Adipocyte (in vitro differentiated cells): ENCODE measurements at regions not wholly inside any gene's neighbourhood (a gene's known extent, or its start where the extent isn't known, plus 50 kb on each side); places are given as distances from the start of the nearest gene placed in this dataset.
"Not testable (repeated sequence)": the region's sequence is repeated elsewhere in the genome, so short reads cannot be mapped to it uniquely, and the experiment has no call there.

Experiments used
- DNase-seq: peaks from one replicate; pipeline ENCODE4 v3.0.0-alpha.2; 2015; ENCODE audit warnings: low read depth
- H3K27me3 ChIP-seq: replicated peaks from 2 replicates; pipeline ENCODE4 v1.7.0; 2013; ENCODE audit warnings: mild to moderate bottlenecking, low read length, moderate library complexity; ENCODE audit not compliant: control insufficient read depth, insufficient read depth
- H3K36me3 ChIP-seq: 2 replicates; pipeline ENCODE4 v1.7.0; 2013; ENCODE audit warnings: low read length, mild to moderate bottlenecking, moderate library complexity; ENCODE audit not compliant: control insufficient read depth, insufficient read depth, severe bottlenecking
- H3K4me1 ChIP-seq: 2 replicates; pipeline ENCODE4 v1.7.0; 2013; ENCODE audit warnings: mild to moderate bottlenecking, low read length, moderate library complexity; ENCODE audit not compliant: control insufficient read depth, insufficient read depth
- H3K4me3 ChIP-seq: 2 replicates; pipeline ENCODE4 v1.7.0; 2013; ENCODE audit warnings: mild to moderate bottlenecking, low read length, moderate library complexity
- H3K9ac ChIP-seq: 2 replicates; pipeline ENCODE4 v1.7.0; 2013; ENCODE audit warnings: mild to moderate bottlenecking, low read length, moderate library complexity
- H3K9me3 ChIP-seq: 2 replicates; pipeline ENCODE4 v1.7.0; 2013; ENCODE audit warnings: mild to moderate bottlenecking, low read length, moderate library complexity; ENCODE audit not compliant: control insufficient read depth

DNA sequence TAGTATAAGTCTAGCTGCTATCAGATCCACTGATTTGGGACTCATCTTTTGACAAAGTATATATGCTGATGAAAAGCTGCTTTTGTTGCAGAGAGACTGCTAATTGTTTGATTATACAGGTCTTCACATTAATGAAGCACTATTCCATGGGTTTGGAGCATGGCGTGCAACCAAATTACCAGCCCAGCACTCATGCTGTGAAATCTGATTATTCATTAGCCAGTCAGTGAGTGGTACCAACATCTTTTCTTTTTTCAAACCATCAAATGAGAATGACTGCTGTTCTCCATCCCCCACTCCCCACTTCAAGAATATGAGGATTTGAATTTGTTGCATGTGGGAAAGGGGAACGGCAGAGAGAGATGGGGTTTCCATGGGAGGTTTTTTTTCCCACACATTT, 91.3 kb downstream of the ID4 start:
- Histone ChIP-seq H3K4me3 (no peak overlapping the region), H3K9me3 (no peaks in the 10 kb centered on the region), H3K9ac (no peak overlapping the region), H3K4me1 (no peaks in the 10 kb centered on the region), H3K27me3 (no peaks in the 10 kb centered on the region), H3K36me3 (no peaks in the 10 kb centered on the region)
- no peak for DNase-seq

DNA sequence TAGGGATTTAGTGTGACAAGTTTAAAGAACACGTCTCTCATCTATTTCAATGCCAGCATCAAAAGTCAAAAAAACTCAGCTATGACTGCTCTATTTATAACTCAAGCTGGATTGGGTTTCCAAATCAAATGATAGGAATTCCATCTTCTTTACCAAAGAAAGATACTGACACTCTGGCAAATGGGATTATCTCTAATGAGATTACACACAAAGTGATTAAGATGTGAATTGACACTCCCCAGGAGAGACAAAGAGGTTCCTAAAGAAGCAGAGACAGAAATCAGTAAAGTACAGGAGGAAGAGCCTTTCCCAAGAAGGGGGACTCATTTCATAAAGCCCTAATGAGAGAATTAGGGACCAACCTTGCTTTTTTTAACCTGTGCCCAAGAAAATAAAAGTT, 92.1 kb downstream of the ID4 start:
- H3K9me3 ChIP-seq, result no peaks in the 10 kb centered on the region
- DNase-seq, result no peak
- no peaks in the 10 kb centered on the region for H3K36me3 ChIP-seq
- H3K27me3 ChIP-seq, result no peaks in the 10 kb centered on the region
- H3K4me3 ChIP-seq, result no peak overlapping the region
- no peak overlapping the region for H3K9ac ChIP-seq
- peaks cover 1% of the 10 kb centered on the region for H3K4me1 ChIP-seq

DNA sequence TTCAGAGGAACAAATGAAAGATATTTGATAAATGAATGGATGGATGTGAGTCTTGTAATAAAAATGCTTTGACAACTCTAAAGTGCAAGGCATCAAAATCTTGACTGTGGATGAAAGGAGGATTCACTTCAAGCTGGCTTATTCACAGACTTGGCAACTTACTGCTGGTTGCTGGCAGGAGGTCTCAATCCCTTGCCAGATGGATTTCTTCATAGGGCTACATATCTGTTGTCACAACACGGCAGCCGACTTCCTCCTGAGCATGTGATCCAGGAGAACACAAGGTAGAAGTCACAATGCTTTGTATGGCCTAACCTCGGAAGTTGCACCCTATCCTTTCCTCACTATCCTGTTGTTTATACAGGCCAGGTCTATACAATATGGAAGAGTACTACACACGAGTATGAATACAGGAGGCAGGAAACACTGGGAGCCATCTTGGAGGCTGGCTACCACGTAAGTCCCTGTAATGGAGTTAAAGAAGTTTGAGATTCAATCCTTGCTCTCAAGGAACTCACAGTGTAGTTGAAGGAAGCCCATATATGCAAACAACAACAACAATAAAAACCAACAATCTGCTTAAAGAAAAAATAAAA, 97.9 kb downstream of the ID4 start:
- DNase-seq, result no peak
- Histone ChIP-seq H3K36me3 (no peaks in the 10 kb centered on the region), H3K27me3 (no peaks in the 10 kb centered on the region), H3K4me3 (no peak overlapping the region), H3K9me3 (no peaks in the 10 kb centered on the region), H3K9ac (no peak overlapping the region), H3K4me1 (peaks cover 3% of the 10 kb centered on the region)

DNA sequence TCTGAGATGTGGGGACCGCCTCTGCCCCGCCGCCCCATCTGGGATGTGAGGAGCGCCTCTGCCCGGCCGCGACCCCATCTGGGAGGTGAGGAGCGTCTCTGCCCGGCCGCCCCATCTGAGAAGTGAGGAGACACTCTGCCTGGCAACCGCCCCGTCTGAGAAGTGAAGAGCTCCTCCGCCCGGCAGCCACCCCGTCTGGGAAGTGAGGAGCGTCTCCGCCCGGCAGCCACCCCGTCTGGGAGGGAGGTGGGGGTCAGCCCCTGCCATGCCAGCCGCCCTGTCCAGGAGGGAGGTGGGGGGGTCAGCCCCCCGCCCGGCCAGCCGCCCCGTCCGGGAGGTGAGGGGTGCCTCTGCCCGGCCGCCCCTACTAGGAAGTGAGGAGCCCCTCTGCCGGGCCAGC, 102.2 kb downstream of the ID4 start:
- not testable (repeated sequence) for H3K4me1 ChIP-seq, H3K27me3 ChIP-seq, H3K9me3 ChIP-seq, H3K9ac ChIP-seq, H3K4me3 ChIP-seq, DNase-seq, H3K36me3 ChIP-seq

DNA sequence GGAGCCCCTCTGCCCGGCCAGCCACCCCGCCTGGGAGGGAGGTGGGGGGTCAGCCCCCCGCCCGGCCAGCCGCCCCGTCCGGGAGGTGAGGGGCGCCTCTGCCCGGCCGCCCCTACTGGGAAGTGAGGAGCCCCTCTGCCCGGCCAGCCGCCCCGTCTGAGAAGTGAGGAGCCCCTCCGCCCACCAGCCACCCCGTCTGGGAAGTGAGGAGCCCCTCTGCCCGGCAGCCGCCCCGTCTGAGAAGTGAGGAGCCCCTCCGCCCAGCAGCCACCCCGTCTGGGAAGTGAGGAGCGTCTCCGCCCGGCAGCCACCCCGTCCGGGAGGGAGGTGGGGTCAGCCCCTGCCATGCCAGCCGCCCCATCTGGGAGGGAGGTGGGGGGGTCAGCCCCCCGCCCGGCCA, 102.8 kb downstream of the ID4 start:
- H3K36me3 ChIP-seq, H3K9me3 ChIP-seq, H3K27me3 ChIP-seq, DNase-seq, H3K4me3 ChIP-seq, H3K9ac ChIP-seq, H3K4me1 ChIP-seq: not testable (repeated sequence)

DNA sequence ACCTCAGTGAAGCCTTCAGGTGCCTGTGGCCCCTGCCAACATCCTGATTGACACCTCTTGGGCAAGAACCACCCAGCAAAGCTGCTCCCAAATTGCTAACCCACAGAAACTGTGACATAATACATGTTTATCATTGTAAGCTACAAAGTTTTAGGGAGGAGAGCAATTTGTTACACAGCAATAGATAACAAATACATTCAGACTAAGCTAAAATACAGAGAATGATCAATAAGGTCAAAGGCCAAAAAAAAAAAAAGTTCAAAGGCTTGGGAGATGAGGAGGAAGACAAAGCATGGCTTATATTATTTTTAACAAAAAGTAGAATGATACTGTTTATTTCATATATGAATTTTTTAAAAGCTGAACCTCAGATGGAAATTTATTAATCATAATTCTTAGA, 105.9 kb downstream of the ID4 start:
- no peaks in the 10 kb centered on the region for H3K36me3 ChIP-seq
- no peaks in the 10 kb centered on the region for H3K4me1 ChIP-seq
- no peak overlapping the region for H3K4me3 ChIP-seq
- no peak overlapping the region for H3K9ac ChIP-seq
- DNase-seq, result no peak
- peaks cover 2% of the 10 kb centered on the region for H3K9me3 ChIP-seq
- no peaks in the 10 kb centered on the region for H3K27me3 ChIP-seq

DNA sequence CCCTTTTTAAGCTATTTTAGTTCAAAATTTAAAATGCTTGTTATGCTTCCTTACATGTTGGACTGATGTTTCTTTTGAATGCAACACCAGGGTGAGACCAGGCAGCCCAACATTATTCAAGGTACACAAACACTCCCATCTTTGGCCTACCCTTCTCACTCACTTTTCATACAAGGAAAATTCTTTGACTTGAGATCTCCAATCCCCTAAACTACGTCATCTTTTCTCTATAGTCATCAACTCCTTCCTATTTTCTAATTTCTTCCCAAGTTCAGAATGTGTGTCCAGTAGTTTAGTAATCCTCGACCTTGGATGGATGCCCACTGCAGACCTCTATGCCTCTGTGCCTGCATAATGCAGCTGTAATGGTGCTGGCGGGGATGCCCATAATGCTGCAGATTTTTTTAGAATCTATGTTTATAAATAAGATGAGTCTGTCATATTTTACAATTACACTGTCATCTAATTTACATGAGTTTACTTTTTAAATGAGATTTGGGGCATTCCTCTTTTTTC, 108.7 kb downstream of the ID4 start:
- DNase-seq, result no peak
- peaks cover 16% of the 10 kb centered on the region for H3K9me3 ChIP-seq

GRCh38 chr6:19949155-19949554, 112.0 kb downstream of the ID4 start:
- no peak overlapping the region for H3K4me3 ChIP-seq
- no peak for DNase-seq
- H3K27me3 ChIP-seq, result no peaks in the 10 kb centered on the region
- H3K9me3 ChIP-seq, result peaks cover 20% of the 10 kb centered on the region
- H3K36me3 ChIP-seq, result no peaks in the 10 kb centered on the region
- H3K9ac ChIP-seq, result no peak overlapping the region
- no peaks in the 10 kb centered on the region for H3K4me1 ChIP-seq

More for the DNA sequence above, 108.7 kb downstream of the ID4 start:
- Histone ChIP-seq H3K4me1 (no peaks in the 10 kb centered on the region), H3K9ac (no peak overlapping the region), H3K27me3 (no peaks in the 10 kb centered on the region), H3K4me3 (no peak overlapping the region), H3K36me3 (no peaks in the 10 kb centered on the region)

DNA sequence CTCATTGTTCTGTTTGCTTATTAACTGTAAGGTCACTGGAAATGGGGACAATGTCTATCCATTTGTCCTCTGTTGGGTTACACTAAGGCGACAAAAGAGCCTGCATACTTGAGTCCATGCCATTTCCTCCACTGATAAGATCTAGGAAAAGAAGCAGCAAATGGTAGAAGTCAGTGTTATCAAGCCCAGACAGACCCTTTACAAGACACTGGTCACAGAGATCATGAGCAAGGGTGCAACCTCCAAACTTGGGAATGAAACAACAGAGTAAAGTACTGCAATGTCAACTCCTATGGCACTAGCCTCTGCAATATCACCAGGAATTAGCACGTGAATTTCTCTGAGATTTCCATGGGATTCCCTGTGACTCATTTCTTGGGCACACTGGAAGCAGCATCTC, 126.9 kb downstream of the ID4 start:
- peaks cover 9% of the 10 kb centered on the region for H3K4me1 ChIP-seq
- H3K4me3 ChIP-seq, result no peak overlapping the region
- H3K9me3 ChIP-seq, result peaks cover 6% of the 10 kb centered on the region
- no peak for DNase-seq
- H3K9ac ChIP-seq, result no peak overlapping the region
- H3K27me3 ChIP-seq, result no peaks in the 10 kb centered on the region
- H3K36me3 ChIP-seq, result no peaks in the 10 kb centered on the region

- H3K9ac ChIP-seq, result no peak overlapping the region
- no peak for DNase-seq
These were observed 131.0 kb downstream of the ID4 start for GRCh38 chr6:19968201-19968600.

DNA sequence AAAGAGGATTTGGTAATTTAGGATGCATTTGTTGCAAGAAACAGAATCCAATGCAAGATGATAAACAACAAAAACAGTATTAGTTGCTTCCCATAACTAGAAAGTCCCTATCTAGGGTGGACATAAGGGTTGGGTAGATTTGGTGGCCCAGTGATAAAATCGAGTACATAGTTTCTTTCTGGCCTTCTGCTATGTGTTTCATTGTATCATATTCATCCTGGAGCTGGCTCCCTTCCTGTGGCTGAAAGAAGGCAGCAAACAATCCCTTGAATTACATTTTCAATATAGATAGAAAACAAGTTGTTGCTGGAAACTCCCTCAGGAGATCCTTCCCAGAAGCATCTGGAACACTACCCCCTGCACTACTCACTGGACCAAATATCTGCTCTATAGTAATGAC, 135.1 kb downstream of the ID4 start:
- Histone ChIP-seq H3K36me3 (no peaks in the 10 kb centered on the region), H3K4me3 (no peak overlapping the region), H3K4me1 (peaks cover 9% of the 10 kb centered on the region), H3K9ac (no peak overlapping the region), H3K9me3 (no peaks in the 10 kb centered on the region), H3K27me3 (no peaks in the 10 kb centered on the region)
- DNase-seq, result no peak

More at GRCh38 chr6:19968201-19968600, 131.0 kb downstream of the ID4 start:
- Histone ChIP-seq H3K4me3 (no peak overlapping the region), H3K27me3 (no peaks in the 10 kb centered on the region), H3K9me3 (no peaks in the 10 kb centered on the region), H3K36me3 (no peaks in the 10 kb centered on the region), H3K4me1 (peaks cover 16% of the 10 kb centered on the region)
